Loucy (cell line): ENCODE measurements at regions not wholly inside any gene's neighbourhood (a gene's known extent, or its start where the extent isn't known, plus 50 kb on each side); places are given as distances from the start of the nearest gene placed in this dataset.

Experiments
- H2AFZ ChIP-seq: fragments of 200-600 bp; sonication (generic); 2 replicates; pipeline ENCODE4 v1.6.0; 2016; ENCODE audit warnings: antibody characterized with exemption, mild to moderate bottlenecking, low read length, moderate library complexity
- H3F3A ChIP-seq: fragments of 200-600 bp; 2 replicates; pipeline ENCODE4 v1.6.0; 2016; ENCODE audit warnings: antibody characterized with exemption, low read depth, mild to moderate bottlenecking
- H3K27me3 ChIP-seq: fragments of 200-600 bp; sonication (generic); 2 replicates; pipeline ENCODE4 v1.6.1; 2014; ENCODE audit warnings: low read length, mild to moderate bottlenecking; ENCODE audit not compliant: insufficient read depth, poor library complexity, severe bottlenecking
- H3K36me3 ChIP-seq: fragments of 200-600 bp; sonication (generic); 2 replicates; pipeline ENCODE4 v1.6.1; 2016; ENCODE audit warnings: low read length; ENCODE audit not compliant: insufficient read depth
- H3K4me1 ChIP-seq: fragments of 200-600 bp; sonication (generic); 2 replicates; pipeline ENCODE4 v1.5.1; 2014; ENCODE audit warnings: low read length, mild to moderate bottlenecking; ENCODE audit not compliant: insufficient read depth, poor library complexity, severe bottlenecking
- H3K4me2 ChIP-seq: fragments of 200-600 bp; sonication (generic); 2 replicates; pipeline ENCODE4 v1.6.0; 2014; ENCODE audit warnings: antibody characterized with exemption, low read length, low read depth, mild to moderate bottlenecking; ENCODE audit not compliant: poor library complexity, severe bottlenecking
- H3K4me3 ChIP-seq: fragments of 200-600 bp; sonication (generic); 2 replicates; pipeline ENCODE4 v1.5.1; 2014; ENCODE audit warnings: low read length, mild to moderate bottlenecking, mixed read lengths; ENCODE audit not compliant: poor library complexity, severe bottlenecking
- H3K79me2 ChIP-seq: fragments of 200-600 bp; sonication (generic); 2 replicates; pipeline ENCODE4 v1.6.1; 2014; ENCODE audit warnings: low read length; ENCODE audit not compliant: insufficient read depth
- H3K9ac ChIP-seq: fragments of 200-600 bp; sonication (generic); 2 replicates; pipeline ENCODE4 v1.6.0; 2014; ENCODE audit warnings: mild to moderate bottlenecking, low read depth, low read length, moderate library complexity; ENCODE audit not compliant: poor library complexity, severe bottlenecking
- H3K9me2 ChIP-seq: fragments of 200-600 bp; sonication (generic); replicated peaks from 2 replicates; pipeline ENCODE4 v1.6.1; 2016; ENCODE audit warnings: low read depth, low read length, mixed read lengths
- H3K9me3 ChIP-seq: fragments of 200-600 bp; sonication (generic); 2 replicates; pipeline ENCODE4 v1.6.1; 2014; ENCODE audit warnings: mild to moderate bottlenecking, antibody characterized with exemption, low read length, low read depth; ENCODE audit not compliant: insufficient read depth
- H4K20me1 ChIP-seq: fragments of 200-600 bp; sonication (generic); 2 replicates; pipeline ENCODE4 v1.6.0; 2014; ENCODE audit warnings: antibody characterized with exemption, low read length, mild to moderate bottlenecking; ENCODE audit not compliant: insufficient read depth, poor library complexity, severe bottlenecking
- CTCF ChIP-seq: fragments of 200-600 bp; sonication (generic); conservative IDR thresholded peaks from 2 replicates; pipeline ENCODE4 v1.5.1; 2014; ENCODE audit warnings: mild to moderate bottlenecking, antibody characterized with exemption, low read length
- EZH2phosphoT487 ChIP-seq: fragments of 200-600 bp; IDR thresholded peaks from 2 replicates; pipeline ENCODE4 v1.6.1; 2018; ENCODE audit warnings: antibody characterized with exemption, mild to moderate bottlenecking, moderate library complexity, borderline replicate concordance

- H3F3A ChIP-seq = no peaks in the 10 kb centered on the region
- TF ChIP-seq EZH2phosphoT487 = no peak
- TF ChIP-seq CTCF = no peak
- H3K79me2 ChIP-seq = no peaks in the 10 kb centered on the region
- H3K27me3 ChIP-seq = no peaks in the 10 kb centered on the region
- no peaks in the 10 kb centered on the region for H3K4me1 ChIP-seq
- no peaks in the 10 kb centered on the region for H3K9me2 ChIP-seq
- H3K9ac ChIP-seq = no peak overlapping the region
- H3K36me3 ChIP-seq = no peaks in the 10 kb centered on the region
- H3K4me2 ChIP-seq = no peak overlapping the region
- peaks cover 2% of the 10 kb centered on the region; the same call in 1 of the 2 replicates for H3K9me3 ChIP-seq
- H4K20me1 ChIP-seq = no peaks in the 10 kb centered on the region
- no peak overlapping the region for H2AFZ ChIP-seq
- H3K4me3 ChIP-seq = no peak overlapping the region
Observed at GRCh38 chr5:5589857-5590256, 167.4 kb downstream of the ICE1 start.

DNA sequence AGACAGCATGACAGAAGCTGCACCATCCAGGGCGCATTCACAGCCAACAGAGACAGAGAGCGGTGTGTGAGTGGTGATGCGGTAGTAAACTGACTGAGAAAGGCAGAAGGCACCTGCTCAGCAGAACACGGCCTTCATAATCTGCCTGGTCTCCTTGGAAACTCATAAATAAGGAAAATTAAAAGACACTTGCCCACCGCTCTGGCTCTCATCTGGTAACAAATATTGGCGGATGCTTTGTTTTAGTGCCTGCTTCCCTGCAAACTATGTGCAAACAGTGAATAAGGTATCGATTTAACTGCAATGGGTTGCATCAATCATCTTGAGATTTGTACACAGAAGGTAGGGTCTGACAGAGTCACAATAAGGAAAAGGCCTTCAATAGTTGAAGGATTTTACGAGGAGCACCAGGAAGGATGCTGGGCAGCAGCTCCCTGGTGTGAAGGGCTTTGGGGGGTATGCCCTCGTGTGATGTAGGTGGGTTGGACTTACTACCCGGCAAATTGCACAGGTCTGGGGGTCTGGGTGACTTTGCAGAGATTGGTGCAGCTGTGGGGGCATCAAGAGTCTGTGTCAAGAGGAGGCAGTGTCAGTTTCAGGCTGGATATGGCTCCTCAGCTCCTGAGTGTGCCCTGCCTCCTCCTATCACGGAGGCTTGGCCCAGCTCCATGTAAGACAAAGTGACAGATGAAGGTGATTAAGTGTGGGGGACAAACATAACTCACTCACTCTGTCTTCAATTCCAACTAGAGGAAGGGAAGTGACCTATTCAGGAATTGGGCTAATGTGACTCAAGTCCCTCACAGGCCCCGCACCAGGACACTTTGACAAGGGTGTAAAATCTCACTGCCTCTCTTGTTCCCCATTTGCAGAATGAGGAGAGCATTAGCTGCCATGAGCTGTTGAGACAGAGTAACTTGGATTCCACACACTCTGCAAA, 166.7 kb downstream of the ICE1 start:
- H3K4me1 ChIP-seq = no peaks in the 10 kb centered on the region
- H4K20me1 ChIP-seq = no peaks in the 10 kb centered on the region
- no peaks in the 10 kb centered on the region for H3K9me2 ChIP-seq
- no peak overlapping the region for H3K4me3 ChIP-seq
- H3K79me2 ChIP-seq = no peaks in the 10 kb centered on the region
- H3K27me3 ChIP-seq = no peaks in the 10 kb centered on the region
- H3F3A ChIP-seq = no peaks in the 10 kb centered on the region
- H2AFZ ChIP-seq = no peak overlapping the region
- no peak overlapping the region for H3K9ac ChIP-seq
- no peaks in the 10 kb centered on the region for H3K36me3 ChIP-seq
- peaks cover 2% of the 10 kb centered on the region; the same call in 1 of the 2 replicates for H3K9me3 ChIP-seq
- no peak for TF ChIP-seq EZH2phosphoT487
- TF ChIP-seq CTCF = no peak
- no peak overlapping the region for H3K4me2 ChIP-seq

DNA sequence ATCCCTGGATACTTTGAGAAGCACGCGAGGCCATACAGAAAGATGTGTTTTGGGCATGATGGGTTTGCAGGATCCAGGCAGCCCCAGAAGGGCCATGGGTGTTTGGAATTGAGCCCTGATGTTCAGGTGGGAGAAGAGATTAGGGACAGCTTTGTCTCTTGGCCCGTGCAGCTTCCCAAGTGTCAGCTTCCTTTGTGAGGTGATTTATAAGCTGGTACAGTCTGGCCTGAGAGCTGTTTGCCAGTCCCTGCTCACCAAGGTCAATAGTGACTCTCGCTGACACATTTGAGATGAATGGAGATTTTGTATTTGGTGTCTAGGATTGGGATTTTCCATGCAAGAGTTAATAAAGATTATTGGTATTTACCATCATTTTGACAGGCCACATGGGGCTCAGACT, 165.9 kb downstream of the ICE1 start:
- Histone ChIP-seq H2AFZ (no peak overlapping the region), H3K9me3 (peaks cover 2% of the 10 kb centered on the region; the same call in 1 of the 2 replicates), H3K4me1 (no peaks in the 10 kb centered on the region), H4K20me1 (no peaks in the 10 kb centered on the region), H3K79me2 (no peaks in the 10 kb centered on the region), H3F3A (no peaks in the 10 kb centered on the region), H3K36me3 (no peaks in the 10 kb centered on the region), H3K9ac (no peak overlapping the region), H3K4me3 (no peak overlapping the region), H3K27me3 (no peaks in the 10 kb centered on the region), H3K9me2 (no peaks in the 10 kb centered on the region), H3K4me2 (no peak overlapping the region)
- TF ChIP-seq EZH2phosphoT487 = no peak
- no peak for TF ChIP-seq CTCF
